Prostate gland (tissue), 2 donors: ENCODE measurements at regions not wholly inside any gene's neighbourhood (a gene's known extent, or its start where the extent isn't known, plus 50 kb on each side); places are given as distances from the start of the nearest gene placed in this dataset.

Source experiments
- CTCF ChIP-seq, 4 experiments: fragments of 200-600 bp in 2 of 4; fragments of 450-650 bp in 2 of 4; sonication (generic) in 2 of 4; IDR thresholded peaks; 1 replicate in 3 of 4; 2 replicates in 1 of 4; pipeline ENCODE4 v1.5.1; 2016 to 2019; ENCODE audit warnings: antibody characterized with exemption in 4 of 4, mild to moderate bottlenecking in 2 of 4, moderate library complexity in 2 of 4
- POLR2A ChIP-seq: fragments of 450-650 bp; IDR thresholded peaks from one replicate; pipeline ENCODE4 v1.6.1; 2016; ENCODE audit warnings: antibody characterized with exemption, mild to moderate bottlenecking
- POLR2AphosphoS5 ChIP-seq: sonication (generic); formaldehyde crosslinking; IDR thresholded peaks from one replicate; pipeline ENCODE4 v1.6.1; 2017; ENCODE audit warnings: antibody characterized with exemption

GRCh38 chr11:24357620-24358410 is 139.0 kb upstream of the LUZP2 start:
- no peak for TF ChIP-seq POLR2A
- TF ChIP-seq CTCF (IDR thresholded peaks at IDR 0.05) = no peak
- no peak for TF ChIP-seq POLR2AphosphoS5
